ENCODE measurements at regions not wholly inside any gene's neighbourhood (a gene's known extent, or its start where the extent isn't known, plus 50 kb on each side); places are given as distances from the start of the nearest gene placed in this dataset.
"Not testable (repeated sequence)": the region's sequence is repeated elsewhere in the genome, so short reads cannot be mapped to it uniquely, and the experiment has no call there.

DNA sequence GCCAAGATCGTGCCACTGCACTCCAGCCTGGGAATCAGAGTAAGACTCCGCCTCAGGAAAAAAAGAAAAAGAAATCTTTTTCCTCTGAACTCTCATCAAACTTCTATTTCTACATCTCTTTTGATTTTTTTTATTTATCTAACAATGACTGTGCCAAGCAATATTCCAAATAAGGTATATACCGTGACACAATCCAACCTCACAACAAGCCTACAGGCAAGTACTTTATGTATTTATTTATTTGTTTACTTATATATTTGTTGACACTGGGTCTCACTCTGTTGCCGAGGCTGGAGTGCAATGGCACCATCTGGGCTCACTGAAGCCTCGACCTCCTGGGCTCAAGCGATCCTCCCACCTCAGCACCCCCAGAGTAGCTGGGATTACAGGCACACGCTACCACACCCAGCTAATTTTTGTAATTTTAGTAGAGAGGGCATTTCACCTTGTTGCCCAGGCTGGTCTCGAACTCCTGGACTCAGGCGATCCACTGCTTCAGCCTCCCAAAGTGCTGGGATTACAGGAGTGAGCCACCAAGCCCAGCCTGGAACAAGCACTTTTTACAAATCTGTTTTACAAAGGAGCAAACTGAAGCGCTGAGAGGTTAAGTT lies 94.9 kb upstream of the CHD2 start:
- DNase-seq (ENCODE audit: low spot score), result no peak

- not testable (repeated sequence) for DNase-seq (ENCODE audit: low spot score)
These were observed 94.0 kb upstream of the CHD2 start for GRCh38 chr15:92806171-92806570.

DNA sequence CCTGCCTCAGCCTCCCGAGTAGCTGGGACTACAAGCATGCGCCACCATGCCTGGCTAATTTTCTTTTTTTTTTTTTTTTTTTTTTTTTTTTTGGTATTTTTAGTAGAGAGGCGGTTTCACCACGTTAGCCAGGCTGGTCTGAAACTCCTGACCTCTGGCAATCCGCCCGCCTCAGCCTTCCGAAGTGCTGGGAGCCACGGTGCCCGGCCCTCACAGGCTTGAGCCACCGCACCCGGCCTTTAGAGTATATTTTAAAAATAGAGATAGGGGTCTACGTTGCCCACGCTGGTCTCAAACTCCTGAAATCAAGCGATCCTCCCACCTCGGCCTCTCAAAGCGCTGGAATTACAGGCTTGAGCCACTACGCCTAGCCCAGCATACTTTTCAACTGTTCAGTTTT lies 93.4 kb upstream of the CHD2 start:
- DNase-seq (ENCODE audit: low spot score), result no peak

GRCh38 chr15:92807971-92808571 lies 92.1 kb upstream of the CHD2 start:
- no peak for DNase-seq (ENCODE audit: low spot score)

DNA sequence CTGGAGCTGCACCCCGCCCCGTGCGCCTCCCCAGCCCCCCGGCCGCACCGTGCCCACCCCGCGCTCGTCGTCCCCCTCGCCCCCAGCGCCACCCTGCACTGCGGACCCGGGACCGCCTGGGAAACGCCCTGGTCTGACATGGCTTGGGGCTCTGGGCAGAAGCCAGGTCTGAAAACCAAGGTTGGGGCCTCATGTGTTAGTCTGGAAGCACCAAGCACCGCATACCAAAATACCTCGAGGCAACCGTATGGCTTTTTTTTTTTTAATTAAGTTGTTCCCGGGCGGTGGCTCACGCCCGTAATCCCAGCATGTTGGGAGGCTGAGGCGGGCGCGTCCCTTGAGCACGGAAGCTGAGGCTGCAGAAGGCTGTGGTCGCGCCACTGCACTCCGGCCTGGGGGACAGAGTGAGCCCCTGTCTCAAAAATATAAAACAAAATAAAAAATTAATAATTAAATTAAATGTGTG lies 91.5 kb upstream of the CHD2 start:
- DNase-seq (ENCODE audit: low spot score), result peak; percentile 32

DNA sequence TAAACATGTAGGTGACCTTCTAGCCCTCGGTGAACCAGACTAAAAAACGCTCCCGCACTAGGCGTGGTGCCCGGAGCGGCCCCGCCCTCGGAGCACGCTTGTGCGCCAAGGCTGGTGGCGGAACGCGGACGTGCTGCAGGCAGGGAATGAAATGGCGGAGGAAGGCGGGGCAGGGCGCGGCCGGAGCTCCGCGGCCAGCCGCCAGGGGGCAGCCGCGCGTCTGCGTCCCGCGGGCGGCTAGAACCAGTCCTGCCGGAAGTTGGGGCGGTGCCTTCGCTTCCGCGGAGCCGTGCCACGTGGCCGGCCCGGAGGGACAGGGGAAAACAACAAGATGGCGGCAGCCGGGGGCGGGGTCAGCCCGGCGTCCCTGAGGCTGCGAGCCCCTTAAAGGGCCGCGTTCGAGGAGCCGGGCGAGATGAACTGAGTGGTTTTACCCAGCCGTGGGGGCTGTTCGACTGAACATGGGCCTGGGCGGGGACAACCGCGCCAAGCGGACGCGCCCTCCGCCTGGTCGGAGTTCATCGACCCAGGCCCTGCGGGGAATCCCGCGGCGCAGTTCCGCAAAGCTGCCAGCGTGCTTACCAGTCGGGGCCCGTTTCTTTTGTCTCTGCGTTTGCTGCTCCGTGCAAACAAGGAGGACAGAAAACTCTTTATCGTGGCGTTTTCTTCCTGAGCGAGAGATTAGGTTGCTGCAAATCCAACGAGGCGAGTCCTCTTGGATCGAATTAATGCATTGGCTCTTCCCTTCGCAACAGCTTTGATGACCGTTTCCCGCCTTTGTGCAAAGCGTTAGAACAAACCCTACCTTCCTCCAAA lies 90.9 kb upstream of the CHD2 start:
- DNase-seq (ENCODE audit: low spot score), result peak; percentile 95

- DNase-seq (ENCODE audit: low spot score), result peak; percentile 42
These were observed 90.2 kb upstream of the CHD2 start for GRCh38 chr15:92809880-92810361.

DNA sequence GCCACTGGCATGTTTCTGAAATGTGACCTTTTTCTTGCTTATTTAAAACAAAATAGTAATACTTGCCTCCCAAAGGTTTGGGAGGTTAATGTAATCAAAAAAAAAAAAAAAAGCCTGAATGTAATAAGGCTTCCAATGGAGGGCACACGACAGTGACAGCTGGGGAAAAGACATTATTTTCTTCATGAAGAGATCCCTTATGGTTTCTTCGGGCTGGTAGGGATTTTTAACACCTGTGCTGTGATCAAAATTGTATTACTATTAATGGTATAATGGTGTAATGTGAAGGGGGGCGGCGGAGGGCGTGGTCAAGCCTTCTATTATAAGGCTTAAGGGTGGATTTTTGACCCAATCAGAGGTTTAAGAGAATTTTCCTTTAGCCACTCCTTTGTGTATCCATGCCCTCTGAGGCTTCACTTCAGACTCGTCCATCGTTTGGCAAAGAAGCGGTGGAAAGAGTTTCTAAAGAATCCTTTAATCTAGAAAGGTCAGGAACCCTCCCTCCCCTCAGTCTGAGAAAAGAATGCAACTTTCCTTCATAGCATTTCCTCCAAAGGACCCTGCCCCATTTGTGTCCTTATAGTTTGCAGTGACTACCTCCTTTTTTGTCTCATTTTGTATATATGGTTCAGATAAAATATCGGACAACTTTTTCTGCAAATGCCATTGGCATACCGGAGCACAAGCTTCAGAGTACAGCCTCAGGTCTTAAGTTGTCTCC lies 89.5 kb upstream of the CHD2 start:
- DNase-seq (ENCODE audit: low spot score), result peak; percentile 46

GRCh38 chr15:92811148-92811913 lies 88.8 kb upstream of the CHD2 start:
- no peak for DNase-seq (ENCODE audit: low spot score)

- no peak for DNase-seq (ENCODE audit: low spot score)
These were observed 87.9 kb upstream of the CHD2 start for GRCh38 chr15:92812271-92812670.

- no peak for DNase-seq (ENCODE audit: low spot score)
These were observed 86.6 kb upstream of the CHD2 start for GRCh38 chr15:92813485-92813884.

GRCh38 chr15:92817339-92817886 lies 82.7 kb upstream of the CHD2 start:
- no peak for DNase-seq (ENCODE audit: low spot score)

GRCh38 chr15:92818651-92819277 lies 81.4 kb upstream of the CHD2 start:
- no peak for DNase-seq (ENCODE audit: low spot score)

- peak; percentile 36 for DNase-seq (ENCODE audit: low spot score)
These were observed 80.6 kb upstream of the CHD2 start for GRCh38 chr15:92819278-92820235.

DNA sequence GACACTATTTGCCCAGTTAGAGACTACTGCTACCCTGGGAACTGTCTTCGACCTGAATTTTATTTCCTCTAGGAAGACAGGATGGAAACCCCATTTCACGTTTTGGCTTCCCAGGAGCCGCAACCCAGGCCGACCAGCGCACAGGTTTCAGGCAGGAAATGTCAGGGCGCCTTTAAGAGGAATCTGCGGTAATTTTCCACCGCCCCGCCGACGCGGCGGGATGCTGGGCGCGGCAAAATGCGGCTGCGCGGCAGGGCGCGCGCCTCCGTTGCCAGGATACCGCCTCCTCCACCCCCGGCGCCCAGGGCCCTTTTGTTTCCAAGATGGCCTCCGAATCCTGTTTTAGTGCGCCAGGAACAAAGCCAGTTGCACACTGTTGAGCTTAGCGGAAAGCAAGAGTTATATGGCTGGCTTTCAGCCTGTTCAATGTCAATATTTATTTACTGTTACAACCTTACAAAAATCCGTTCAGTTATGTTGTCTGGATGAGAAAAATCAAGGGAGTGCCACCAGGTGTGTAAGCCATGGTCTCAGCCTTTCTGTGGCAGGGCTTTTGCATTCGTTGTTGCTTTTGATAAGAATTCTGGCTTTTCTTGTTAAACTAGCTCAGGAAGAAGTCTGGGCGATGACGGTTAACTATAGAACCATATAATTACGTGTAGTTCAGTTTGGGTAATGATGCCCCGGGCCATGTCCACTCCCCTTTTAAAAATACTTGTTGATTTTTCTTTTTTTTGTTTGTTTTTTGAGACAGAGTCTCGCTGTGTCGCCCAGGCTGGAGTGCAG lies 79.7 kb upstream of the CHD2 start:
- DNase-seq (ENCODE audit: low spot score), result peak; percentile 84

- DNase-seq (ENCODE audit: low spot score), result no peak
These were observed 78.5 kb upstream of the CHD2 start for GRCh38 chr15:92821491-92822116.

DNA sequence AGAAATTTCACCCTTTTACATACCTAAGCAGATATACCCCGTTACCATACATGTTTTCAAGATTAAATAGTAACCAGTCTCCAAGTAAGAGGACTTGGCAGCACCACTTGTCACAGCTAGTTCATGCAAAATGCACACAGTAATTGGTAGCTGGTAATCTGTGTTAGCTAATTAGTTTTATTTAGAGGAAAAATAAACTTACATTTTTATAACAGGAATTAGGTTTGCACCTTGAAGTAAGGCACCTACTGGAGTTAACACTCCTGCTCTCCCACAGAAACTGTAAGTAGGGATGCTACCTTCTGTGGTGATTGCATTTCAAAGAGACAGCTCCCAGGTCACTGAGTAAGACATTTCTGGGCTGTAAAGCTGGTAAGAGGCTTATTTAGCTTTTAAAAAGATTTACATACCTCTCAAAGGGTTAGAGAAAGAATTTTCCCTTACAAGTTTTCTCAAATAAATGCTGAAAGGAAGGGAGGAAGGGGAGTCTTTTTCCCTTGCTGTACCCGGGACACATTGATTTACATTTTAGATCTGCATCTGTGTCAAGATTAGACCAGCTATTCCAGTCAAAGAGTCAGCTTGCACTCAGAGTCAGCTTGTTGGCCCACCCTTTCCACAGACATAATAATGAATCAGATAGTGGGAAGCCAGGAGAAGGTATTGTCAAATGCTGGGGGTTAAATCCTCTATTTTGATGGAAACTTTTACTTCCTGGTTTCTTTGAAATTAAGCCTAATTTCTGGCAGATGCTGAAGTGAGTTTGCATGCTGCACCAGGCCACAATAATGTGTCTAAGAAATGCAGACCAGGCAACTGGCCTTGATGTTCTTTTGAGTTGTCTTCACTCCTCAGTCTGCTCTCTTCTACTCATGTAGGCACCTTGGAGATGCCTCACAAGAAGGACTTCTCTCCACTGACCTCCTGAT lies 77.6 kb upstream of the CHD2 start:
- no peak for DNase-seq (ENCODE audit: low spot score)
